GM21381 (cell line): ENCODE measurements at regions not wholly inside any gene's neighbourhood (a gene's known extent, or its start where the extent isn't known, plus 50 kb on each side); places are given as distances from the start of the nearest gene placed in this dataset.

Source experiments
- ATAC-seq: cut with Tn5 transposase; IDR thresholded peaks from one replicate; pipeline ENCODE4 v1.9.1; 2021; ENCODE audit warnings: mild to moderate bottlenecking, moderate library complexity; ENCODE audit not compliant: unreplicated experiment

DNA sequence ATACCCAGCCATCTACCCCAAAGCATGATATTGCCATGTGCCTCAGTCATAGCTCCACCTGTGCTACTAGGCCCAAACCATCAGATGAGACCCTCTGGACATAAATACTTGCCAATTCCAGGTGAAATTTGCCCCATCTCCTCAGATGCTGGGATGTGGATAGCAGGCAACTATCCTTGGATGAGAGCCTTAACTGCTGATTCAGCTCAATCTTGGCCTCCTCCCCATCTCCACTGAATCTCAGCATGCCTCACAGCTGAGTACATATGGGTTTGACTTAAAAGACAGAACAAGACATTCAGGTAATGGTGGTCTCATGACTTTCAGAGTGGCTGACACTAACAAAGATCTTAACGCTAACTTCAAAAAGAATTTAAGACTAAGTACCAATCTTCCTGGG lies 50.8 kb upstream of the KLHL13 start:
- no peak for ATAC-seq

DNA sequence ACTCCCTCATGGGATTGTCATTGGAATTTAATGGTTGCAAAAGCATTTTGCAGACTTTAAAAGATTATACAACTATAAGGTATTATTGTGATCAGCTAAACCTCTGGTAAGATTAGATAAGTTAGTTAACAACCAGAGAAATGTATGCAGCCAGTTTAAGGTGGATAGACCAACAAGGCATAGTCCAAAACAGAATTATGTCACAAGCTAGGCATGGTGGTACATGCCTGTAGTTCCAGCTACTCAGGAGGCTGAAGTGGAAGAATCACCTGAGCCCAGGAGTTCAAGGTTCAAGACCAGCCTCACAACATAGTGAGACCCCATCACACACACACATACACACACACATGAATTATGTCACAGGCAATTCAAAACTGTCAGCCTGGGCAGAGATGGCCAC lies 54.7 kb upstream of the KLHL13 start:
- ATAC-seq = no peak

DNA sequence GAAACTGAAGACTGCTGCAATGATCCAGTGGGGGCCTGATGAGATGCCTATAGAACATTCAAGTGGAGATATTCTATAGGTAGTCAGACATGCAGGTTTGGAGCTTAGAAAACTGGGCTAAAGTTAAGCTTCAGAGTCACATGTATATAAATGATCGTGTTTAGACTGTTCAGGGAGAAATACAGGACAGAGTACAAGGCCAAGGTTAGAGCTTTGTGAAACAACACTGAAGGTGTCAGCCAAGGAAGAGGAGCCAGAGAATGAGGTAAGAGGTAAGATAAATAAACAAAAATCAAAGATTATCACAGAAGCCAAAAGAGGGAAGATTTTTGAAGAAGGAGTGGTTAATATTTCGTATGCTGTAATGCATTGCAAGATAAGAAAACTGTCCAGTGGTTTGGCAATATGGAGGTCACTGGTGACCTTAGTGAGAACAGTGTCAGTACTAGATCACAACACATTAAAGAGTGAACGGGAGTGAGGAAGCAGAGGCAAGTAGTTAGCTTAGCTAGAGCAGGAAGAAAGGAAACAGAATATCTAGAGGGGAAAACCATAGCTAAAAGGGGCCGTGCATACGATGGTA lies 58.0 kb upstream of the KLHL13 start:
- ATAC-seq = no peak

DNA sequence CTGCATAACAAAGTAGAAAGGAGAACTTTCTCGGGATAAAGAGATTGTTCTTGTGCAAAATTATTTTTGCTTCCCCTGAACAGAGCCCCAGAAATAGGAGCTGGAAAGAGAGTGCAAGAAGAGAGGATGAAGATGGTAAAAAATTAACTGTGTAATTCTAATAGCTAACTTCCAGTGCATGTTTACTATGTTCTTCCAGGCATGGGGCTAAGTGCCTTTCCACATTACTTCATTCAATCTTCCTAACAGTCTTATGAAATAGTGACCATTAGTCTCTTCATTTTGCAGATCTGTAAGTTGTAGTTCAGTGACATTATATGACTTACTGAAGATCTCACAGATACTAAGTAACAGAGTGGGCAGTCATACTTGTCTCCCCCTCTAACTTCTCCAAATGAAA lies 61.1 kb upstream of the KLHL13 start:
- ATAC-seq = no peak

DNA sequence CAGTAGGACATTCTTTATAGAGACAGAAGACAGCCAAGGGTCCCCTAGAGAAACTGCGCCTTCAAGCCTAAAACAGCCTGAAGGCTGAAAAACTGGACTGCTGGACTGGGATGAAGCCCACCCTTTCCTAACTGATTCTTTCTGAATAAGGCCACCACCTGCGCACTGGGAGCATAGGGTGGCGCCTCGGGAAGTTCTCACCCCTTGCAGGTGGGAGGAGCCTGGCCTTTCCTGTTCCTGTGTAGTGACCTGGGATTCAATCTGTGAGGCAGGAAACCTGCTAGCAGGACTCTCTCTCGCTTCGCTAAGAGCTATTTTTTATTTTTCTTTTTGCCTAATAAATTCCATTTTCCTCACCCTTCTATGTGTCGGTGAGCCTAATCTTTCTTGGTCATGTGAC lies 61.8 kb upstream of the KLHL13 start:
- no peak for ATAC-seq

DNA sequence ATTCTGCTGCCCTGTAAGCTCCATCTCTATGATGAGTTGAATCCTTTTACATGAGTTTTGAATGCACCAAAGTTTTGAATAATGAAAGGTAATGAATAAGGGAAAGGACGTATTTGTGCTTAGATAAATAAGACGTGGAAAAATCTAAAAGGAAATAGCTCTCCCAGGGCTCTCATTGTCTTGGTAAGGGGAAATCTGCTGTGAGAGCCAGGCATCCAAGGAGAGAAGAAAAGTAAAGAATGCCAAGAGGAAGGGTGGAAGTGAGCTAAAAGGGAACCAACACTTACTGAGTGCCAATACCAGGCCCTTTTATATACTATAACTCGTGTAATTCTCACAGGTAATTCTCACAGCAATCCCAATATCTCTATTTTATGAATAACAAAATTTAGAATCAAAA lies 62.6 kb upstream of the KLHL13 start:
- ATAC-seq = no peak

DNA sequence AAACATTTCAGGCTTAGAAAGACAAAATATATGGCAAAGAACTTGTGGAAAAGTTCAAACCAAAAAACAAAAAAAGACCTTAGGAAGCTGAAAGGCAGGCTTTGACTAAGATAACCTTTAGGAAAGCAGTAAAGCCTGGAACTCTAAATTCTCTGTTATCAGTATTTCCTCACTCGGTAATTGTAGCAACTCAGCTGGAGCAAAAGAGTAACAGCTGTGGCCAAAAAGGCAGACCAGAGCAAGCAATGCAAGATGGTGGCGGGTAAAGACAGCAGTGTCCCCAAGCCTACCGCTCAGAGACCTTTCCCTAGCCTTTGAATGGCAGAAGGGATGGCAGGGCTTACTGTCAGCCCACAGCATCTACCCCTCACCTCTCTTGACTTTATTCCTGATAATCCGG lies 63.1 kb upstream of the KLHL13 start:
- ATAC-seq = no peak

DNA sequence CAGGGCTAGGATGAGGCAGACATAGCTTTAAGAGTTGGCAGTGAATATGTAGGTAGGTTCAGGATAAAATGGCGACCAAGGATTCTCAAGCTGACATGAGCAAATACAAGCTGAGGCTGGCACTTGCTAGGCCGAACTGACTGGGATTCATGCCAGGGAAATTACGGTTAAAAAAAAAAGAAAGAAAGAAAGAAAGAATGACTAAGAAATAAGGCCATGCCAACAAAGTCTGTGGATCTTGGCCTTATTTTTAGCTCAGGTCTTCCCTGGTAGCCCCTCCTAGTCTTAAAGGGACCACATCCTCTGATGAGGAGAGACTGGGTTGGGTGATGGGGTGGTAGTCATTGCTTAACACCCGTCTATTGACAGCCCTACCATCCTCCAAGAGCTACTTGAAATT lies 64.4 kb upstream of the KLHL13 start:
- no peak for ATAC-seq

DNA sequence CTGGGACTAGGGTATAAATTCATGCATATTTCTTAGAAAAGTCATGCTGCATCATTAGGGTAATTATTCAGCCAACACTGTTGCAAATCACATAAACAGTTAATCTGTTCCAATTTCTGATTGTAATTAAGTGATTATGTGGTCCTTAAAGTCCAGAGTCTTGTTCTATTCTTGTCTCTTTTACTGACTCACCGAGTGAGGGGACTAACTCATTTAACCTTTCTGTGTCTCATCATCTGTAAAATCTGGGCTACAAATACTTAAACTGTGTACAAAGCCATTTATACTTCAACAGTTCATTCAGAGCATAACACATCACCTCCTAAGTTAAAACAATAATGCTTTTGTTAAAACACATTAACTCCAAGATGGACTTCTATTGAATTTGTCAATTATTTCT lies 65.4 kb upstream of the KLHL13 start:
- no peak for ATAC-seq

DNA sequence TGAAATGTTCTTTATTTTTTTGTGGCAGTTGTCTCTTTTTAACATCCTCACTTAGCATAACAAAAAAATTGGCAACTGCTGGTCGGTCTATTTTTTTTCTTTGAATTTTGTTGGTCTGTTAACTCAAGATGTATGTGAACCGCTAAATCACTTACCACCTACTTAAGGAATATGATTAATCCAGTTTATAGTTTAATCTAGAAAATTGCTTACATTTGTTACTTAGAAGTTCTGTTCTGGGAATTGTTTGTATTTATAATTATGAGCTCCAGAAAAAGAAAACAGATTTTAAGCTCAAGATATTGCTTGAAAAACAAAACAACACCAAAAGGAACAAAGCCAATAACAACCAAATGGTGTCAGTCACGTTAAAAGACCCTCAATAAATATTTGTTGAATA lies 66.1 kb upstream of the KLHL13 start:
- no peak for ATAC-seq

DNA sequence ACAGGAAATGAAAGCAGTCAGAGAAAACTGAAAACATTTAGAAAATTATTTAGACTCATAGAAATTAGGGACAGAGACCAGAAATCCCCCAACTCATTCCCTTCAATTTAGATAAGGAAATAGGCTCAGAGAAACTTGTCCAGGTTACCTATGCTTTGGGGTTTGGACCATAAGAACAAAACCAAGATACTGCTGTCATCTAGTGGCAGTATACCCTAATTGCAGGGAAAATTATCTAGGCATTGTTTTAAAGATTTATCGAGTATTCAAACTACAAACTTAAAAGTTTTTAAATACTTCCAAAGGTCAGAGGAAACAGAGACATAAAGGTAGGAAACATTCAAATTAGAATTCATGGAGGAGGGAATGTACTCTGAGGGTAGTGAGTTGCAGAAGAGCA lies 67.0 kb upstream of the KLHL13 start:
- no peak for ATAC-seq

DNA sequence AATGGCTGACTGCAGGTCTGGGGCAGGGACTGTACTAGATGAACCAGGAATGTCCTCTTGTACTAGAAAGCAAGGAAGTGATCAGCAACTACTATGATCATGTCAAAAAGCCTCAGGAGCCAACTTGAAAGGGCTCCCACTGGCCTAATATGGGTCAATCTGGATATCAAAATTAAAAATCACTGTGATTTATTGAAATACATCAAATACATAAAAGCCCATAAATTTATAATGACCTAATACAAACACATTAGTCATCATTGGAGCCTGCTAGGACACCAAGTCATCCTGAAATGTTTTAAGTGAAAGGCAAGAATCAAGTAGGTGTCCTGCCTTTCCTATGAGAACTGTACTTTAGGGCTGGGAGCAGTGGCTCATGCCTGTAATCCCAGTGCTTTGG lies 70.5 kb upstream of the KLHL13 start:
- no peak for ATAC-seq

DNA sequence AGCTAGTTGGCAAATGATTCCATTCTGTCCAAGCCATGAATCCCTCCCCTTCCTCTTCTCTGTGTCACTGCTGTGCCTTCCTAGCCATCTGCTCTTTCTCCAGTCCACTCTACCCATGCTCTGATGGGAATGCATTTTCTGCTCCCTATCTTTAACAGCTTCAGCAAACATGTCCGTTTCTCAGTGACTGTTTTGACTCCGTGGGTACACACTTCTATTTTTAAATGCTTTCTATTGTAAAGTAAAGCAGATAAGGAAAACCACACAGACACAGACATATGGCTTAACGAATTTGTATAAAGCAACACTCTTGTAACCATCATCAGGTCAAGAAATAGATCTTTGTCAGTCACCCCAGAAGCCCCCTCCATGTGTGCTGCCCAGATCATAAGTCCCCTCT lies 72.4 kb upstream of the KLHL13 start:
- ATAC-seq = no peak

DNA sequence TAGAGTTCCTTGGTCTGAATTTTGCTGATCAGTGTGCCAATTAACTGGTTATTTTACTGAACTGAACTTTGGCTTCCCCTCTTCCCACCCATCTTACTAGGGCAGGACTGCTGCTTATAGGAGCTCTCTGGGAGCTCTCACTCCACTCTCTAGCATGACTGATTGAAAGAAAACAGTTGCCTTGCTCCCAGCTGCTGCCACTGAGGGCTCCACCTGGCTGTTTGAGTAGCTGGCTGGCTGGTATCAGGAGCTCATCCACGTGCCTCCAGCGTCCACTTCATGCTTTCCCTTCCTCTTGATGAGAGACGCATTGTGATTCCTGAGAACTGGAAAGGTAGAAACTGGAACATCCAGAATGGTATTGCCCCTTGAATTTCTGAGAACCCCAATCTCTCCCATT lies 73.0 kb upstream of the KLHL13 start:
- ATAC-seq = no peak

DNA sequence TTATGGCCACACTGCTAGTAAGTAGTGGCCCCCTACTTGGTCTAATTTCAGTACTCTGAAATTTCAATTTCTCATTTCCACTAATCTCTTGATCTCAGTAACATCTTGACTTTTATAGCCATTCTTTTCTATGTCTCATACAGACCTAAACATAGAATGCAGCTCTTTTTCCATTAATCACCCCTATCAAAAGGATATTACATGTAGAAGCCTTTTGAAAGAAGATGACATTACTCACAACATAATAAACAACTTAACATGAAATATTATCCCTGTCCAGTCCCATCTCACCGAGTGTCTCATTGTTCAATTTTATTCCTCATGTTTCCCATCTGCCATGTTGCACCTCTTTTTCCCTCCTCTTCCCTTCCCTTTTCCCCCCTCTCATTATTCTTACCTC lies 81.1 kb upstream of the KLHL13 start:
- ATAC-seq = no peak

DNA sequence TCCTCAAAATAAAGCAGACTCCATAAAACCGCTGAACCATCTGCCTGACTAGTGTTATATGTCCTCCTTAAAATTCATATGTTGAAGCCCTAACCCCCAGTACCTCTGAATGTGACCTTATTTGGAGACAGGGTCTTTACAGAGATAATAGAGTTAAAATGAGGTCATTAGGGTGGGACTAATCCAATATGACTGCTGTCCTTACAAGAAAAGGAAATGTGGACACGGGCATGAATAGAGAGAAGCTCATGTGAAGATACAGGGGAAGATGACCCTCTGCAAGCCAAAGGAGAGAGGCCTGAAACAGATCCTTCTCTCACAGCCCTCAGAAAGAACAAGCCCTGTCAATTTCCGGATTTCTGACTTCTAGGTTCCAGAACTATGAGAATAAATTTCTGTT lies 82.0 kb upstream of the KLHL13 start:
- ATAC-seq = no peak

DNA sequence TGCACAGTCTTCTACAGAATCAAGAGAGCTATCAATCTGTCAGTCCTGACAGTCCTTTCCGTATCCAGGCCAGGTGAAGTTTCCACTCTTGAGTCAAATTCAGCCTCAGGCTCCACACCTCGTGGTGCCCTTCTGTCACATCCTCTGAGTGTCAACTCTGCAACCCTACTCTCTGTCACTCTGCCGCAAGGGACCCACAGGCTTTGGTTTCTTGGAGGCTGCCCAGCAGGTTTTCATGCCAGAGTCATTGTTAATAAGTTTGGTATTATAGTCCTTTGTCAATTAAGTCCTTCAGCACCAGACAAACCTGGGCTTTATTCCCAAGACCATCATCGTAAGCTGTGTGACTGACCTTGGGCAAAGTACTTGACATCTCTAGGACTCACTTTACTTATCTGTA lies 83.4 kb upstream of the KLHL13 start:
- no peak for ATAC-seq

DNA sequence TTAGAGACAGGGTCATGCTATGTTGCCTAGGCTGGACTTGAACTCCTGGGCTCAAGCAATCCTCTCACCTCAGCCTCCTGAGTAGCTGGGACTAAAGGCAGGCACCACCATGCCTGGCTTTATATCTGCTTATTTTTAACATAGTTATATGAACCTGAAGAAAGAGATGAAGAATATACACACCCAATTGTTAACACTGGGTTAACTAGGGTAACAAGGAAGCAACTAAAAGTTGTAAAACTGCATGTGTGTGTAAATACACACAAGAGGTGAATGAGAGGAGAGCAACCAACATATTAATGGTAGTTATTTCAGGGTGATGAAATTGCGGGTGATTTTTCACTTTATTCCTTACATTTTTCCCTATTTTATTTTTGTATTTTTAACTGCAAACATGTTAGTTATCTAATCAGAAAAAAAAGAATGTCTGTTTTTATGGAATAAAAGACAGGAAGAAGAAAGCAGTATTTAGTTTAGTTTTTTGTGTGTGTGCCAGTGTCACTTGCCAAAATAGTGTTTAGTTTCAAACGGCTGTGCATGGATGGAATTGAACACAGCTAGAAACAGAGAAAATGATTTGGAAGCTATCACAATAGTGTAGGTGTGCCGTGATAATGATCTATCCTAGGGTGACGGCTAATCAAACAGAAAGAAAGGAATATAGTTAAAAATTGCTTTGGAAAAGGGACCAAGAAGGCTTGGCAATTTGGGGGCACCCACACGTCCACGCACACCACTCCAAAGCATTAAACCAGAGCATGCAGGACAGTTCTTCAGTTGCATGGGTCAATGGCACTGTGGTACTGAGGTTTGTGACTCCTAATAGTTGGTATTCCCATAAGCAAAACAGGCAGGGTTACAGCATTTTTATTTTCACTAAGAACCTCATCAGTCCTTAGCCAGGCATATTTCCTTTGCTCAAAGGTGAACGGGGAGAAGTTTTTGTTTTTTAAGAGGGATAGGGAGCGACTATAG lies 89.1 kb upstream of the KLHL13 start:
- ATAC-seq = no peak

DNA sequence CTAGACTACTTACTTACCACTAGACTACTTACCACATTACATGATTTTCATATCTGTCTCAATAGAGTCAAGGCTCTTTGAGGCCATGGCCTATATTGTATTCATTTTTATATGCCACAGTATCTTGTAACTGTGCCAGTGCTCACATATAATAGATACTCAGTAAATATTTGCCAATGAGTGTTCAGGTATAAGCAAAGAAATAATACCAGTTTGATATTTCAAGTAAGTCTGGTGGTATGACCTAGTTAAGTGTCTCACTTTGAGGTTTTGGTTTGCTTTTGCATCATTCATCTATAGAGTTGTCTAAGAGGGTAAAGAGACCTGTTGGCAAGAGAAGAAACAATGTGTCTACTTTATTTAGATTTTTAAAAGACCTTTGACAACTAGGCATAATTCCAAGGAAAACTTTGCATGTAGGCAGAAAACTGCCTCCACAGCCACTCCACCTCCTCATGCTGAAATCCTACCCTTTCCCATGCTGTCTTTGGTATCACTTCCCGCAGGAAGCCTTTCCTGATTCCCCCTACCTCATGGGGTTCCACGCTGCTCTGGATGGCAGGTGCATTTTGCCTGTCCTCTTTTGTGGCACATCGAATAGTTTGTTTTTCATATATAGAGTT lies 91.3 kb upstream of the KLHL13 start:
- ATAC-seq = no peak

DNA sequence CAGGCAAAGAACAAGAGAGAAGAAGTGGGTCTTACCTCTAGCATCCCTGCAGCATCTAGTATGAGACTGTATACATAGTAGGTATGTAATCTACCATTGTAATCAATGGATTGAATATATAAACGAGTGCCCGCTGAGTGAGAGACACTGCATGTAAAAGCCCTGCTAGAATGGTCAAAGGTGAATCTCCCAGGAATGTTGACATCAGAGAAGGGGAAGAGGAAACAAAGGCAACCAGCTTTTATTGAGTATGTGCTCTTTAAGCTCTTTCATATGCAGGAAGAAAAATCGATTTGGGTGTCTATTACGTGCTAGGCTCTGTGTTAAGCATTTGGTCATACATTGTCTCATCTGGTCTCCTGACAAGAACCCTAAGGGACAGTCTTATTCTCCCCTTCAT lies 91.9 kb upstream of the KLHL13 start:
- no peak for ATAC-seq

DNA sequence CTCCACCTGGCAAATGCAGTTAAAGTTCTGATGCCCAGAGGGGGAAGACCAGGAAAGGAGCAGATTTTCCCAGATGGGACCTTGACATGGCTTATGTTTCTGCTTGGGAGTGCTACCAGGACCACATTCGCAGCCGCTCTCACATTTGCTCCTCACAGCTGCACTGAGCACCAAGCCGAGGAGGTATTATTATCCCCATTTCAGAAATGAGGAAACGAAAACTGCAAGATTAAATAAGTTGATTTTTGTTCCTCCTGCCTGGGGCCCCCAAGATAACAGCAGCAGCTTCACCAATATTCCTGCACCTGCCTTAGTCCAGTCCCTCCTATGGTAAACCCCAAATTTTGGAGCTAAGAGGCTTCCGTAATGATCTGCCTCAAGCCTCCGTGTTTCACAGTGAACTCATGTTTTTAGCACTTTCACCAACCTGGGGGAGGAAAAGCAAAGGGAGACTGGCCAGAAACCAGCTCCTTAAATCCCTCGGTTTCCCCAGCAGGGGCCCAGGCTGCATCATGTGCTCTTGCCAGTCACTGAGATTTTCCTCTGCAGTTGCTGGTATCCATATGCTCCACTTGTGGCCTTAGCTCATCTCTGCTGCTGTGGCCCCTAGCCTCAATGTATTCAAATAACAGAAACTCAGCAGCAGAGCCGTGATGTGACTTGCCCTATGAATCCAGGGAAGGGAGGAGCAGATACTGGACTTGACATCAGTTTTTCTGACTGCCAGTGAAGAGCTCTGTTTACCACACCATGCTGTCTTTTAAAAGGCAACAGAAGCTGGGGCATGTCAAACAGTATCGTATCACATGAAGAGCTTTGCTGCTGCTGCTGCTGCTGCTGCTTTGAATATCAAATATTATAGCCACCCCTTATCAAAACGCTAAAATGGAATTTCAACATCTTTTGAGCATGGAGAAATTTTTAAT lies 95.5 kb upstream of the KLHL13 start:
- peak; percentile 27 for ATAC-seq
